ENCODE measurements at regions not wholly inside any gene's neighbourhood (a gene's known extent, or its start where the extent isn't known, plus 50 kb on each side); places are given as distances from the start of the nearest gene placed in this dataset.
A peak's percentile ranks its signal among the peaks of the same experiment; 100 is the strongest.
"Not testable (repeated sequence)": the region's sequence is repeated elsewhere in the genome, so short reads cannot be mapped to it uniquely, and the experiment has no call there.

- TF ChIP-seq, protein P1, sequence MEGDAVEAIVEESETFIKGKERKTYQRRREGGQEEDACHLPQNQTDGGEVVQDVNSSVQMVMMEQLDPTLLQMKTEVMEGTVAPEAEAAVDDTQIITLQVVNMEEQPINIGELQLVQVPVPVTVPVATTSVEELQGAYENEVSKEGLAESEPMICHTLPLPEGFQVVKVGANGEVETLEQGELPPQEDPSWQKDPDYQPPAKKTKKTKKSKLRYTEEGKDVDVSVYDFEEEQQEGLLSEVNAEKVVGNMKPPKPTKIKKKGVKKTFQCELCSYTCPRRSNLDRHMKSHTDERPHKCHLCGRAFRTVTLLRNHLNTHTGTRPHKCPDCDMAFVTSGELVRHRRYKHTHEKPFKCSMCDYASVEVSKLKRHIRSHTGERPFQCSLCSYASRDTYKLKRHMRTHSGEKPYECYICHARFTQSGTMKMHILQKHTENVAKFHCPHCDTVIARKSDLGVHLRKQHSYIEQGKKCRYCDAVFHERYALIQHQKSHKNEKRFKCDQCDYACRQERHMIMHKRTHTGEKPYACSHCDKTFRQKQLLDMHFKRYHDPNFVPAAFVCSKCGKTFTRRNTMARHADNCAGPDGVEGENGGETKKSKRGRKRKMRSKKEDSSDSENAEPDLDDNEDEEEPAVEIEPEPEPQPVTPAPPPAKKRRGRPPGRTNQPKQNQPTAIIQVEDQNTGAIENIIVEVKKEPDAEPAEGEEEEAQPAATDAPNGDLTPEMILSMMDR (IDR thresholded peaks at IDR 0.05; ENCODE audit: insufficient read depth, low read length, poor library complexity, severe bottlenecking) = no peak
- H3K36me3 ChIP-seq (ENCODE audit: control insufficient read depth, insufficient read depth, low read length) = no peaks in the 10 kb centered on the region
Measured at GRCh38 chr7:110308791-110309190, 782.1 kb upstream of the LRRN3 start.

GRCh38 chr7:110309941-110310340 lies 781.0 kb upstream of the LRRN3 start:
- Histone ChIP-seq H3K36me3 (ENCODE audit: control insufficient read depth, insufficient read depth, low read length) (no peaks in the 10 kb centered on the region), H3K4me3 (ENCODE audit: low read depth, low read length) (no peak overlapping the region), H3K27me3 (ENCODE audit: control insufficient read depth, insufficient read depth, low read length) (no peaks in the 10 kb centered on the region)
- DNase-seq (ENCODE audit: low read depth) = no peak
- TF ChIP-seq, protein P1 (IDR thresholded peaks at IDR 0.05; ENCODE audit: insufficient read depth, low read length, poor library complexity, severe bottlenecking) = no peak

More at GRCh38 chr7:110308791-110309190, 782.1 kb upstream of the LRRN3 start:
- DNase-seq (ENCODE audit: low read depth) = no peak
- Histone ChIP-seq H3K27me3 (ENCODE audit: control insufficient read depth, insufficient read depth, low read length) (no peaks in the 10 kb centered on the region), H3K4me3 (ENCODE audit: low read depth, low read length) (no peak overlapping the region)

DNA sequence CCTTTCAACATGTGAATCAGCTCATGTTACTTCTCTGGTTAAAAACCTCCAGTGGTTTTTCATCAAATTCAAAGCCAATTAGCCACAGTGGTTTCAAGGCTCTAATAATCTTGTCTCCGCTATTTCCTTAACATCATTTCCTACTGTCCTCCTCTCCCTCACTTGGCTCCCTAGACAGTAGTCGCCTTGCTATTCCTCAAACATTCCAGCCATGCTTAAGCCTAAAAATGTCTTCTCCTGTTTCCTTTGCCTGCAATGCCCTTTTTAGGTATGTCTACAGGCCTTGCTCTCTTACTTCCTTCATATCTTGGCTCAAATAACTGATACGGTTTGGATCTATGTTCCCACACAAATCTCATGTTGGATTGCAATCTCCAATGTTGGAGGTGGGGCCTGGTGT lies 779.4 kb upstream of the LRRN3 start:
- Histone ChIP-seq H3K36me3 (ENCODE audit: control insufficient read depth, insufficient read depth, low read length) (no peaks in the 10 kb centered on the region), H3K27me3 (ENCODE audit: control insufficient read depth, insufficient read depth, low read length) (no peaks in the 10 kb centered on the region), H3K4me3 (ENCODE audit: low read depth, low read length) (no peak overlapping the region)
- TF ChIP-seq, protein P1 (IDR thresholded peaks at IDR 0.05; ENCODE audit: insufficient read depth, low read length, poor library complexity, severe bottlenecking) = no peak
- DNase-seq (ENCODE audit: low read depth) = no peak

DNA sequence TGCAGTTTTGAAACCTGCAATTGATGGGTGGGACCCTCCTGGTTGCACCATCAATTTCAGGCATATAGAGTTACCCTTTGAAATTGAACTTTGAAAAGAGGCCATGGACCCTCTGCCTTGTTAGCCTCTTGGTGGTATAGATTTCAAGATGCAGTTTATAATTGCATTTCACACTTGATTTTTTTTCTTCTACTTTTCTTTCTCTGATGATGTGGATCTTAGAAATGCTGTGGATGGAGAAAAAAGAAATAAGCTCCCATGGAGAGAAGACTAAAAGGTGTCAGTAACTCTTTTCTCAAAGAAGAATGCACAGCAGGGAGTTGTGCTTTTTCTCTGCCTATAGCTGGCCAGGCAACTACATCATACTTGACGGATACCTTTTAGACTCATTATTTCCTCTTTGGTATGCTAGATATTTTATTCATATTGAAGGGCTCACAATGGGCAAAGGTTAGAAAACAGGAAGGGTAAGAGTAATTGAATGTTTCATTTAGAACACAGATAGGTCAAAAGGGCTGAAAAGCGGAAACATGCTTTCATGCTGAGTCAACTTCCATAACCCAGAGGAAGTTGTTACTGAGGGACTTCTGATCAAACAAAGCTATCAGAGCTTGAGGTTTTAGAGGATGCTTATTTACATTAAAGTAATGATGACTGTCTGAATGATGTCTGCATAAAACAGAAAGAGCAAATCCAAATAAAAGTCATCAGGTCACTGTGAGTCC lies 773.2 kb upstream of the LRRN3 start:
- Histone ChIP-seq H3K36me3 (ENCODE audit: control insufficient read depth, insufficient read depth, low read length) (no peaks in the 10 kb centered on the region), H3K27me3 (ENCODE audit: control insufficient read depth, insufficient read depth, low read length) (no peaks in the 10 kb centered on the region), H3K4me3 (ENCODE audit: low read depth, low read length) (no peak overlapping the region)
- TF ChIP-seq, protein P1 (IDR thresholded peaks at IDR 0.05; ENCODE audit: insufficient read depth, low read length, poor library complexity, severe bottlenecking) = no peak
- DNase-seq (ENCODE audit: low read depth) = peak; percentile 14

GRCh38 chr7:110320285-110320684 lies 770.6 kb upstream of the LRRN3 start:
- not testable (repeated sequence) for H3K36me3 ChIP-seq (ENCODE audit: control insufficient read depth, insufficient read depth, low read length); DNase-seq (ENCODE audit: low read depth); H3K4me3 ChIP-seq (ENCODE audit: low read depth, low read length); H3K27me3 ChIP-seq (ENCODE audit: control insufficient read depth, insufficient read depth, low read length)

- TF ChIP-seq, protein P1 (IDR thresholded peaks at IDR 0.05; ENCODE audit: insufficient read depth, low read length, poor library complexity, severe bottlenecking) = no peak
- no peak overlapping the region for H3K4me3 ChIP-seq (ENCODE audit: low read depth, low read length)
Measured at GRCh38 chr7:110322796-110323195, 768.1 kb upstream of the LRRN3 start.

More at GRCh38 chr7:110322796-110323195, 768.1 kb upstream of the LRRN3 start:
- Histone ChIP-seq H3K27me3 (ENCODE audit: control insufficient read depth, insufficient read depth, low read length) (no peaks in the 10 kb centered on the region), H3K36me3 (ENCODE audit: control insufficient read depth, insufficient read depth, low read length) (no peaks in the 10 kb centered on the region)
- DNase-seq (ENCODE audit: low read depth) = no peak
